ENCODE measurements at regions not wholly inside any gene's neighbourhood (a gene's known extent, or its start where the extent isn't known, plus 50 kb on each side); places are given as distances from the start of the nearest gene placed in this dataset.

- H3K9ac ChIP-seq (ENCODE audit: low read depth in 1 of 3, low read length in 3 of 3) = no peak overlapping the region
- H3K27ac ChIP-seq (ENCODE audit: low read depth, low read length) = no peak overlapping the region
- H3K36me3 ChIP-seq (ENCODE audit: control insufficient read depth in 3 of 3, insufficient read depth in 3 of 3, low read length in 3 of 3) = no peaks in the 10 kb centered on the region
- no peak overlapping the region for H3K4me3 ChIP-seq (ENCODE audit: low read length in 3 of 3)
- peaks cover 9 to 10% (median 10%) of the 10 kb centered on the region in 3 donors for H3K4me1 ChIP-seq (ENCODE audit: control insufficient read depth in 3 of 3, insufficient read depth in 3 of 3, low read length in 3 of 3)
- no peaks in the 10 kb centered on the region for H3K27me3 ChIP-seq (ENCODE audit: control insufficient read depth in 3 of 3, insufficient read depth in 3 of 3, low read length in 3 of 3)
- no peaks in the 10 kb centered on the region for H3K9me3 ChIP-seq (ENCODE audit: control insufficient read depth in 3 of 3, low read length in 3 of 3)
These were observed 339.1 kb downstream of the SPATA31D1 start for GRCh38 chr9:82327641-82328040.

- peaks cover 13 to 23% (median 14%) of the 10 kb centered on the region in 3 donors for H3K4me1 ChIP-seq (ENCODE audit: control insufficient read depth in 3 of 3, insufficient read depth in 3 of 3, low read length in 3 of 3)
- no peak overlapping the region for H3K27ac ChIP-seq (ENCODE audit: low read depth, low read length)
- H3K4me3 ChIP-seq (ENCODE audit: low read length in 3 of 3) = no peak overlapping the region
- no peak overlapping the region for H3K9ac ChIP-seq (ENCODE audit: low read depth in 1 of 3, low read length in 3 of 3)
- no peaks in the 10 kb centered on the region for H3K9me3 ChIP-seq (ENCODE audit: control insufficient read depth in 3 of 3, low read length in 3 of 3)
- H3K36me3 ChIP-seq (ENCODE audit: control insufficient read depth in 3 of 3, insufficient read depth in 3 of 3, low read length in 3 of 3) = no peaks in the 10 kb centered on the region
- no peaks in the 10 kb centered on the region for H3K27me3 ChIP-seq (ENCODE audit: control insufficient read depth in 3 of 3, insufficient read depth in 3 of 3, low read length in 3 of 3)
These were observed 342.5 kb downstream of the SPATA31D1 start for GRCh38 chr9:82331079-82331478.

GRCh38 chr9:82332018-82332773, 343.6 kb downstream of the SPATA31D1 start:
- no peaks in the 10 kb centered on the region for H3K36me3 ChIP-seq (ENCODE audit: control insufficient read depth in 3 of 3, insufficient read depth in 3 of 3, low read length in 3 of 3)
- no peaks in the 10 kb centered on the region for H3K27me3 ChIP-seq (ENCODE audit: control insufficient read depth in 3 of 3, insufficient read depth in 3 of 3, low read length in 3 of 3)
- no peaks in the 10 kb centered on the region for H3K9me3 ChIP-seq (ENCODE audit: control insufficient read depth in 3 of 3, low read length in 3 of 3)
- H3K4me1 ChIP-seq (ENCODE audit: control insufficient read depth in 3 of 3, insufficient read depth in 3 of 3, low read length in 3 of 3) = peaks cover 13 to 23% (median 14%) of the 10 kb centered on the region in 3 donors
- peak overlapping the region in 2 of 3 donors; percentile 3 to 21 for H3K4me3 ChIP-seq (ENCODE audit: low read length in 3 of 3)
- peak overlapping the region; percentile 67 for H3K27ac ChIP-seq (ENCODE audit: low read depth, low read length)
- peak overlapping the region in 2 of 3 donors; percentile 26 to 57 for H3K9ac ChIP-seq (ENCODE audit: low read depth in 1 of 3, low read length in 3 of 3)

- Histone ChIP-seq H3K27ac (ENCODE audit: low read depth, low read length) (peak overlapping the region; percentile 67), H3K9ac (ENCODE audit: low read depth in 1 of 3, low read length in 3 of 3) (peak overlapping the region in 1 of 3 donors; percentile 10), H3K36me3 (ENCODE audit: control insufficient read depth in 3 of 3, insufficient read depth in 3 of 3, low read length in 3 of 3) (no peaks in the 10 kb centered on the region)
These were observed 344.2 kb downstream of the SPATA31D1 start for GRCh38 chr9:82332774-82333152.

GRCh38 chr9:82333671-82334070, 345.1 kb downstream of the SPATA31D1 start:
- Histone ChIP-seq H3K4me1 (ENCODE audit: control insufficient read depth in 3 of 3, insufficient read depth in 3 of 3, low read length in 3 of 3) (peaks cover 13 to 23% (median 14%) of the 10 kb centered on the region in 3 donors), H3K27ac (ENCODE audit: low read depth, low read length) (peak overlapping the region; percentile 67), H3K4me3 (ENCODE audit: low read length in 3 of 3) (no peak overlapping the region), H3K9me3 (ENCODE audit: control insufficient read depth in 3 of 3, low read length in 3 of 3) (no peaks in the 10 kb centered on the region), H3K9ac (ENCODE audit: low read depth in 1 of 3, low read length in 3 of 3) (no peak overlapping the region), H3K36me3 (ENCODE audit: control insufficient read depth in 3 of 3, insufficient read depth in 3 of 3, low read length in 3 of 3) (no peaks in the 10 kb centered on the region), H3K27me3 (ENCODE audit: control insufficient read depth in 3 of 3, insufficient read depth in 3 of 3, low read length in 3 of 3) (no peaks in the 10 kb centered on the region)

More at GRCh38 chr9:82332774-82333152, 344.2 kb downstream of the SPATA31D1 start:
- H3K4me1 ChIP-seq (ENCODE audit: control insufficient read depth in 3 of 3, insufficient read depth in 3 of 3, low read length in 3 of 3) = peaks cover 13 to 23% (median 14%) of the 10 kb centered on the region in 3 donors
- H3K4me3 ChIP-seq (ENCODE audit: low read length in 3 of 3) = no peak overlapping the region
- H3K9me3 ChIP-seq (ENCODE audit: control insufficient read depth in 3 of 3, low read length in 3 of 3) = no peaks in the 10 kb centered on the region
- H3K27me3 ChIP-seq (ENCODE audit: control insufficient read depth in 3 of 3, insufficient read depth in 3 of 3, low read length in 3 of 3) = no peaks in the 10 kb centered on the region

GRCh38 chr9:82334286-82334685, 345.7 kb downstream of the SPATA31D1 start:
- Histone ChIP-seq H3K27ac (ENCODE audit: low read depth, low read length) (no peak overlapping the region), H3K9ac (ENCODE audit: low read depth in 1 of 3, low read length in 3 of 3) (no peak overlapping the region), H3K36me3 (ENCODE audit: control insufficient read depth in 3 of 3, insufficient read depth in 3 of 3, low read length in 3 of 3) (no peaks in the 10 kb centered on the region), H3K27me3 (ENCODE audit: control insufficient read depth in 3 of 3, insufficient read depth in 3 of 3, low read length in 3 of 3) (no peaks in the 10 kb centered on the region), H3K9me3 (ENCODE audit: control insufficient read depth in 3 of 3, low read length in 3 of 3) (no peaks in the 10 kb centered on the region), H3K4me3 (ENCODE audit: low read length in 3 of 3) (no peak overlapping the region), H3K4me1 (ENCODE audit: control insufficient read depth in 3 of 3, insufficient read depth in 3 of 3, low read length in 3 of 3) (peaks cover 13 to 23% (median 14%) of the 10 kb centered on the region in 3 donors)

- no peaks in the 10 kb centered on the region for H3K27me3 ChIP-seq (ENCODE audit: control insufficient read depth in 3 of 3, insufficient read depth in 3 of 3, low read length in 3 of 3)
- no peak overlapping the region for H3K27ac ChIP-seq (ENCODE audit: low read depth, low read length)
- H3K9ac ChIP-seq (ENCODE audit: low read depth in 1 of 3, low read length in 3 of 3) = no peak overlapping the region
- H3K4me1 ChIP-seq (ENCODE audit: control insufficient read depth in 3 of 3, insufficient read depth in 3 of 3, low read length in 3 of 3) = peaks cover 5 to 13% (median 6%) of the 10 kb centered on the region in 3 donors
- no peaks in the 10 kb centered on the region for H3K36me3 ChIP-seq (ENCODE audit: control insufficient read depth in 3 of 3, insufficient read depth in 3 of 3, low read length in 3 of 3)
- H3K4me3 ChIP-seq (ENCODE audit: low read length in 3 of 3) = no peak overlapping the region
- H3K9me3 ChIP-seq (ENCODE audit: control insufficient read depth in 3 of 3, low read length in 3 of 3) = no peaks in the 10 kb centered on the region
These were observed 348.8 kb downstream of the SPATA31D1 start for GRCh38 chr9:82337351-82337750.

GRCh38 chr9:82342046-82342445, 353.5 kb downstream of the SPATA31D1 start:
- Histone ChIP-seq H3K27ac (ENCODE audit: low read depth, low read length) (no peak overlapping the region), H3K4me1 (ENCODE audit: control insufficient read depth in 3 of 3, insufficient read depth in 3 of 3, low read length in 3 of 3) (no peaks in the 10 kb centered on the region), H3K36me3 (ENCODE audit: control insufficient read depth in 3 of 3, insufficient read depth in 3 of 3, low read length in 3 of 3) (no peaks in the 10 kb centered on the region), H3K9ac (ENCODE audit: low read depth in 1 of 3, low read length in 3 of 3) (no peak overlapping the region), H3K27me3 (ENCODE audit: control insufficient read depth in 3 of 3, insufficient read depth in 3 of 3, low read length in 3 of 3) (no peaks in the 10 kb centered on the region), H3K4me3 (ENCODE audit: low read length in 3 of 3) (no peak overlapping the region), H3K9me3 (ENCODE audit: control insufficient read depth in 3 of 3, low read length in 3 of 3) (no peaks in the 10 kb centered on the region)

GRCh38 chr9:82346040-82346439, 357.5 kb downstream of the SPATA31D1 start:
- Histone ChIP-seq H3K4me1 (ENCODE audit: control insufficient read depth in 3 of 3, insufficient read depth in 3 of 3, low read length in 3 of 3) (no peaks in the 10 kb centered on the region), H3K4me3 (ENCODE audit: low read length in 3 of 3) (no peak overlapping the region), H3K9ac (ENCODE audit: low read depth in 1 of 3, low read length in 3 of 3) (no peak overlapping the region), H3K27me3 (ENCODE audit: control insufficient read depth in 3 of 3, insufficient read depth in 3 of 3, low read length in 3 of 3) (no peaks in the 10 kb centered on the region), H3K27ac (ENCODE audit: low read depth, low read length) (no peak overlapping the region), H3K9me3 (ENCODE audit: control insufficient read depth in 3 of 3, low read length in 3 of 3) (no peaks in the 10 kb centered on the region), H3K36me3 (ENCODE audit: control insufficient read depth in 3 of 3, insufficient read depth in 3 of 3, low read length in 3 of 3) (no peaks in the 10 kb centered on the region)

- Histone ChIP-seq H3K4me3 (ENCODE audit: low read length in 3 of 3) (no peak overlapping the region), H3K4me1 (ENCODE audit: control insufficient read depth in 3 of 3, insufficient read depth in 3 of 3, low read length in 3 of 3) (no peaks in the 10 kb centered on the region), H3K9me3 (ENCODE audit: control insufficient read depth in 3 of 3, low read length in 3 of 3) (no peaks in the 10 kb centered on the region), H3K36me3 (ENCODE audit: control insufficient read depth in 3 of 3, insufficient read depth in 3 of 3, low read length in 3 of 3) (no peaks in the 10 kb centered on the region), H3K27me3 (ENCODE audit: control insufficient read depth in 3 of 3, insufficient read depth in 3 of 3, low read length in 3 of 3) (no peaks in the 10 kb centered on the region), H3K9ac (ENCODE audit: low read depth in 1 of 3, low read length in 3 of 3) (no peak overlapping the region), H3K27ac (ENCODE audit: low read depth, low read length) (no peak overlapping the region)
These were observed 365.2 kb downstream of the SPATA31D1 start for GRCh38 chr9:82353631-82354278.

Data from skeletal muscle tissue (tissue), 3 donors.